ENCODE measurements at regions not wholly inside any gene's neighbourhood (a gene's known extent, or its start where the extent isn't known, plus 50 kb on each side); places are given as distances from the start of the nearest gene placed in this dataset.
A peak's percentile ranks its signal among the peaks of the same experiment; 100 is the strongest.

DNA sequence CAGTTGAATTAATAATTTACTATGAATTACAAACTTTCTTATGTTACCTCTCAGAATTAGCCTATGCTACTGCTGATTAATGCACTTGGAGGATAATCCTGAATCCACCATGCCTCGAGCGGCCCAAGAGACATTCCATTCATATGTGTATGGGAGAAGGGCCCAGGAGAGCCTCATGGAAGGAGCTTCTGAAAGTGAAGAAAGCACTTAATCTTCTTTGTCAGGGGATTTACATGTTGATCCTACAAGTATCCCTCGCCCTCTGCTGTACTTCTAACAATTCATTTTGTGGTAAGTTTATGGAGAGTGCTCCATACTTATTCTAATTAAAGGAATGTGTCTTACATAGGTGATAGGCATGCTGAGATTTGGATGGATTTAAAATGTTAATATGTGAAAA lies 1189.1 kb upstream of the NXPH2 start:
- in situ Hi-C loops (cut with MboI; ENCODE audit: low pct_unique_long_range_greater_than_20kb in 2 of 9, low sequenced_read_pairs in 9 of 9, unreplicated experiment in 9 of 9), result no loop called here
- H3K27ac ChIP-seq, result no peak overlapping the region
- WGBS, 10 experiments, result 0 to 82% (median 60%) methylated on average over 1 to 3 of the region's 3 CpGs; no CpG with 5 or more reads in 3 of the 10 experiments
- ATAC-seq (replicated peaks in 6 of 8), result peak in 2 of 8 experiments; percentile 48 to 94
- no peaks in the 10 kb centered on the region for H3K4me1 ChIP-seq (replicated peaks in 1 of 2)
- H3K4me3 ChIP-seq, result no peak overlapping the region

DNA sequence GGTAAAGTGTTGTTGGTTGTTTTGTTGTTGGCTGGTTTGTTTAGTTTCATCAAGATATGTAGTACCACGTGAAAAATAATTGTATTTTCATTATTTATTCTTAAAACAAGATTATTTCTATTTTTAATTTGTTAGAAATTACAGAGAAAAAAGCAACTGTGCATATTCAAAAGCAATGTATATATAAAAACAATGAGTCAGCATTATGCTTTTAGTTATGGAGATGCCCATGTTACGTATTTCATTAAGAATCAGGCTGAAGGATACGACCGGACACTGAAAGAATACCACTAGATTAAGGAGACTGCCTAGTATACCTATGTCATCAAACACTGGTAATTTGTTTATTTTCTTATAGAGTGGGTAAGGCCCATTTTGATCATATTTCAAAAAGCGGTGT lies 1188.4 kb upstream of the NXPH2 start:
- in situ Hi-C loops (cut with MboI; ENCODE audit: low pct_unique_long_range_greater_than_20kb in 2 of 9, low sequenced_read_pairs in 9 of 9, unreplicated experiment in 9 of 9), result no loop called here

DNA sequence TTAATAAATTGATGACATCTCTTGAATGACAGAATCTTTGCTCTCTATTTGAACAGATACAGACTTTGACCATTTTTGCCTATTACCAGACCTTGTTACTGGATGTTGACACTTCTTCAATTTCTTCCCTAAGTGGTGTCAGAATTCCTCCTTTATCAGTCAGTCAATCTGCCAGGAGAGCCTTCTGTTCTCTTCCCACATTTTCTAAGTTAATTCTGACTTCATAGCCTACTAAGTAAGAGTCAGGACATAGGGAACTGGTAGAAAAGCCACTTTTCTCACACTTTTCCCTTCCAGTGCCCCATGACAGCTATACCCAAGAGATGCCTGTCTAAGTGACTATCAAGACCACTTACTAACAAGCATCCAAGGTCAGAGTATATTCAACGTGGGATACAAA lies 1187.5 kb upstream of the NXPH2 start:
- H3K4me1 ChIP-seq (replicated peaks in 1 of 2), result no peaks in the 10 kb centered on the region
- no peak overlapping the region for H3K4me3 ChIP-seq
- WGBS, 10 experiments, result 100% methylated on average over 1 of the region's 1 CpG; no CpG with 5 or more reads in 6 of the 10 experiments
- ATAC-seq (replicated peaks in 6 of 8), result no peak
- no peak overlapping the region for H3K27ac ChIP-seq
- in situ Hi-C loops (cut with MboI; ENCODE audit: low pct_unique_long_range_greater_than_20kb in 2 of 9, low sequenced_read_pairs in 9 of 9, unreplicated experiment in 9 of 9), result no loop called here

More for the DNA sequence above, 1188.4 kb upstream of the NXPH2 start:
- WGBS, 10 experiments, result 29 to 100% (median 76%) methylated on average over 1 to 5 of the region's 5 CpGs
- Histone ChIP-seq H3K4me1 (replicated peaks in 1 of 2) (no peaks in the 10 kb centered on the region), H3K4me3 (no peak overlapping the region), H3K27ac (no peak overlapping the region)
- ATAC-seq (replicated peaks in 6 of 8), result no peak

DNA sequence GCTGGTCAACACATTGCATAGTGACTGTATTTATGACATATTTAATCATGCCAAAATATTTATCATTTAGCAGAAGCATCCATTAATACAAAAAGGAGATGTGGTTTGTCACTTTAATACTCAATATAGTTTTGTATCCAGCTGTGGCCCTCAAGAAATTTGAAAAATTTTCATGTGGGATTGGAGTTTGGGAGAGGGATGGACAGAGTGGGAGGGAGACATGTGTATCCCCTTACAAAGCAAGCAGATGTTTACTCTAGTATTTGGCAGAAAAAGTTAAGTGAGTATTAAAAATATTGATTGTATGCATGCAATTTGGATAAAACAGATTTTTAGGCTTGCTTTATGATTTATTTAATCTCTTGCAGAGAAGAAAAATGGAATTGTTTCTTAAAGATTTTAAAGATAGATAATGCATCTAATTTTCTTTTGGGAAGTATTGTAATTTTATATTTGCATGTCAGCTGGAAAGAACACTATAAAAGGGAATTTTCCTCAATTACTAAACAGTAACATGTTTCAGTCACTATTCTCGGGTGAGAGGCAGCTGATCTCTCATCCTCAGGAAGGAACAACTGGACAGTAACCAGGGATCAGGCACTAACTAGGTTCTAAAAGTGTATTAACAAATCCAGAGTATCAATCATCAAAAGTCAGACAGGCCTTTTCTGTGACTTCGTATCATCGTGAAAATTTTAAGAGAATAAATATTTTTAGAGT lies 1184.7 kb upstream of the NXPH2 start:
- ATAC-seq (replicated peaks in 6 of 8), result no peak
- WGBS, 10 experiments, result 6 to 100% (median 89%) methylated on average over 1 to 3 of the region's 3 CpGs; no CpG with 5 or more reads in 2 of the 10 experiments
- H3K4me1 ChIP-seq (replicated peaks in 1 of 2), result no peaks in the 10 kb centered on the region
- H3K27ac ChIP-seq, result no peak overlapping the region
- no peak overlapping the region for H3K4me3 ChIP-seq
- in situ Hi-C loops (cut with MboI; ENCODE audit: low pct_unique_long_range_greater_than_20kb in 2 of 9, low sequenced_read_pairs in 9 of 9, unreplicated experiment in 9 of 9), result no loop called here

DNA sequence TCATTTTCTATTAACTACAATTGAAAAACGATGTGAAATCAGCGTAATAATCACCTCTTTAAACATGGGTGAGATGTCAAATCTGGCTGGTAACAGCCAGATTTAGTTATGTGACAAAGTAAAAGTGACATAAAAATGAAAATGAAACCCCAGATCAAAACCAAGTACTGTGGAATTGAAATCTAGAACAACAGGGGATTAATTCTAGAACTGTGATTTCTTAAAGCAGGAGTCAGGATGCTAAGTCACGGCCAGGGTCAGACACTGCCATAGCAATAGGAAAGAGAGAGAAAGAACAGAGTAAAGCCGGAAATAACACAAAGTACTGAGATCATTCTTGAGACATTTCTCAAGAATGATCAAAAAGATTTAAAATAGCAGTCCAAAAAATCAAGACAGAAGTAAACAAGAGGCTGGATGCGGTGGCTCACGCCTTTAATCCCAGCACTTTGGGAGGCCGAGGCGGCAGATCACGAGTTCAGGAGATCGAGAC lies 1183.7 kb upstream of the NXPH2 start:
- H3K4me3 ChIP-seq, result no peak overlapping the region
- no peak for ATAC-seq (replicated peaks in 6 of 8)
- no peak overlapping the region for H3K27ac ChIP-seq
- in situ Hi-C loops (cut with MboI; ENCODE audit: low pct_unique_long_range_greater_than_20kb in 2 of 9, low sequenced_read_pairs in 9 of 9, unreplicated experiment in 9 of 9), result no loop called here
- H3K4me1 ChIP-seq (replicated peaks in 1 of 2), result no peaks in the 10 kb centered on the region
- 11 to 98% (median 88%) methylated on average over 5 to 10 of the region's 10 CpGs for WGBS, 10 experiments

DNA sequence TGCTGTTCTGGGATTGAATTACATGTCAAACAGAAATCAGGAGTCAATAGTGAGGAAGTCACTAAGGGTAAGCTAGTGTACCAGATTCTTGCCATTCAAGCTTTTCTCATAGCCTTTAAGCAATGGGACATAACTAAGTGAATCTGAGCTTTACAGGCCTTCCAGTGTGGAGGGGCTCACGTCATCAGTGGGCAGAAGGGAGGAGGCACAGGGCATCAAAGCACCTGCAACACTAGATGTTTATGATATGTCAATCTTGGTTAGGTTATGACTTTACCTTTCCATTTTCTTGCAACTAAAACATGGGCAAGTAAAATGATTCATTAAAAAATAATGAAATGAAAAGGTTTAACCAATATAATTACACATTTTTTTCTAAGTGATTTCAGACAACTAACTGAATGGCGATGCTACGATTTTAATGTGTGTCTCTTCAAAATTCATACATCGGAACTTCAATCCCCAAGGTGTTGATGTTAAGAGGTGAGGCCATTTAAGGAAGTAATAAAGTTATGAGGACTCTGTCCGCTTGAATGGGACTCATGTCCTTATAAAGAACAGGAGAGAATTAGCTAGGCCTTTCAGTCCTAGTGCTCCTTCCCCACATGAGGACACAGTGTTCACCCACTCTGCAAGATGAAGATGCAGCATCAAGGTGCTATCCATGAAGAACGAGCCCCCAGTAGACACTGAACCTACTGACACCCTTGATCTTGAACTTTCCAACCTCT lies 1169.2 kb upstream of the NXPH2 start:
- H3K27ac ChIP-seq, result no peak overlapping the region
- no peaks in the 10 kb centered on the region for H3K4me1 ChIP-seq (replicated peaks in 1 of 2)
- H3K4me3 ChIP-seq, result no peak overlapping the region
- 13 to 100% (median 90%) methylated on average over 1 to 6 of the region's 6 CpGs; no CpG with 5 or more reads in 1 of the 10 experiments for WGBS, 10 experiments
- in situ Hi-C loops (cut with MboI; ENCODE audit: low pct_unique_long_range_greater_than_20kb in 2 of 9, low sequenced_read_pairs in 9 of 9, unreplicated experiment in 9 of 9), result no loop called here
- no peak for ATAC-seq (replicated peaks in 6 of 8)

DNA sequence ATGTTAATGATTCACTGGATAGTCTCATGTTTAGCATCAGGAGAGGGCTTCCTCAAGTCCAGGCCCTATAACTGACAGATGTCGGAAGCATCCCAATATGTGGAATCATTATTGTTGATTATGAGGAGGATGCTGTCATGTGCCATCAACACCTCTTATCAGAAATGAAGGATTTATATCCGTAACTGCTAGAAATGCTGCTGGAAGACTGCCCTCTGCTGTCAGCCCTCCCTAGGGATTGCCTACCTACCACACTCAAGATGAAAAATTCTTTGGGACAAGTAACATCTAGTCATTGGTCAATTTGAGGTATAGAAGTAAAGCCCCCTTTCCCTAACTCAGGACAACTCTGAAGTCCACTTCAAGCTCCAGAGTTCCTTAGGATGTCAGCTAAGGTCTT lies 1166.5 kb upstream of the NXPH2 start:
- H3K27ac ChIP-seq, result no peak overlapping the region
- H3K4me1 ChIP-seq (replicated peaks in 1 of 2), result no peaks in the 10 kb centered on the region
- no peak overlapping the region for H3K4me3 ChIP-seq
- in situ Hi-C loops (cut with MboI; ENCODE audit: low pct_unique_long_range_greater_than_20kb in 2 of 9, low sequenced_read_pairs in 9 of 9, unreplicated experiment in 9 of 9), result no loop called here
- no peak for ATAC-seq (replicated peaks in 6 of 8)
- WGBS, 10 experiments, result 0 to 100% (median 100%) methylated on average over 1 to 2 of the region's 2 CpGs; no CpG with 5 or more reads in 1 of the 10 experiments

DNA sequence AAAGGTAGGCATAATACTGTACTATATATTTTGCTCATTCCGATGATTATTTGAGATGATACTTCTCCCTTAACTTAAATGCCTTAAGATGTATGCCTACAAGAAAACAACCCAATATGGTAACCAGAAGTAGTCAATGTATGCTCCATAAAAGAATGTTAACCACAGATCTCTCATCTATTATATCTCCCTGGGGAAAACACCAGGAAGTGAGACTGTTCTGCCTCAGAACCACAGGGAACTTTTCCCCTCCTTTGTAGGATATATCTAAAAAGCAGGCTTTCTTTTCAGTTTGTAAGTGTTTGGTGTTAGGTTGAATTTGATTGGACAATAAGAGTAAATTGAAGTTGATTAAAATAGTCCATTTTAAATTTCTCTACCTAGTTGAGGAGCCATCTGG lies 1160.5 kb upstream of the NXPH2 start:
- in situ Hi-C loops (cut with MboI; ENCODE audit: low pct_unique_long_range_greater_than_20kb in 2 of 9, low sequenced_read_pairs in 9 of 9, unreplicated experiment in 9 of 9), result no loop called here
- ATAC-seq (replicated peaks in 6 of 8), result no peak
- WGBS, 10 experiments, result 33 to 100% (median 100%) methylated on average over 1 of the region's 1 CpG; no CpG with 5 or more reads in 3 of the 10 experiments
- Histone ChIP-seq H3K4me3 (no peak overlapping the region), H3K27ac (no peak overlapping the region), H3K4me1 (replicated peaks in 1 of 2) (no peaks in the 10 kb centered on the region)

DNA sequence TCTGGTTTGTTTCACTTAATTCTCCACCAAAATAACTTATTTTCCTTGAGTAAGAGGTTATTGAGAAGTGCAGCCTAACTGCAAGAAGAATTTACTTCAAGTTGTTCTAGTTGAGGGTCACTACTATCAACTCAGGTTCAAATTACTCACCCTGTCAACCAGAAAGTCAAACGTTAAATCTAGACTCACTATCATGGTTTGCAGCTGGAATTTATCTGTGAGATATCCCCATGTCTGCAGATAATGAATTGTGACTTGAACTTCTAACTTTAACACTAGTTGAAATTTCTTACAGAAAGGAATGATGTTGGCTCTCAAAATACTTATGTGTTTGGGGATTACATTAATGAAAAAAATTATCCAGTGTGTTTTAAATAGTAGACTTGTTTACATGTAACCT lies 1145.7 kb upstream of the NXPH2 start:
- in situ Hi-C loops (cut with MboI; ENCODE audit: low pct_unique_long_range_greater_than_20kb in 2 of 9, low sequenced_read_pairs in 9 of 9, unreplicated experiment in 9 of 9), result no loop called here
- WGBS, 10 experiments, result 0 to 86% (median 69%) methylated on average over 1 of the region's 1 CpG; no CpG with 5 or more reads in 2 of the 10 experiments
- H3K4me3 ChIP-seq, result no peak overlapping the region
- no peak for ATAC-seq (replicated peaks in 6 of 8)
- no peaks in the 10 kb centered on the region for H3K4me1 ChIP-seq (replicated peaks in 1 of 2)
- H3K27ac ChIP-seq, result no peak overlapping the region

DNA sequence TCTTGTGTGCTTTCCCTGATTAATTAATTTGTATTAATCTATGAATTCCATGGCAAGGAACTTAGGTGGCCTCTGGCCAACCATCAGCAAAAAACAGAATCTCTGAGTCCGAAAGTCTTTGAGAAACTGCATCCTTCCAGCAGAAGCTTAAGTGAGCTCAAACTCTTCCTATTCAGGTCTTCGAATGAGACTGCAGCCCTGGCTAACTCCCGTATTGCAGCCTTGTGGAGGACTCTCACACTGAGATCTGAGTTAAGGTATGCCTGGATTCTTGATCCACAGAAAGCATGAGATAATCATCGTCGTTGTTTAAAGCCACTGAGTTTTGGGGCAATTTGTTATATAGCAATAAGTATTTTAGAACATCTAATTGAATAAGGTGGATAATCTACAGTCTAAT lies 1143.9 kb upstream of the NXPH2 start:
- Histone ChIP-seq H3K4me1 (replicated peaks in 1 of 2) (no peaks in the 10 kb centered on the region), H3K27ac (no peak overlapping the region), H3K4me3 (no peak overlapping the region)
- in situ Hi-C loops (cut with MboI; ENCODE audit: low pct_unique_long_range_greater_than_20kb in 2 of 9, low sequenced_read_pairs in 9 of 9, unreplicated experiment in 9 of 9), result no loop called here
- no peak for ATAC-seq (replicated peaks in 6 of 8)
- WGBS, 10 experiments, result 11 to 96% (median 78%) methylated on average over 2 to 5 of the region's 5 CpGs

DNA sequence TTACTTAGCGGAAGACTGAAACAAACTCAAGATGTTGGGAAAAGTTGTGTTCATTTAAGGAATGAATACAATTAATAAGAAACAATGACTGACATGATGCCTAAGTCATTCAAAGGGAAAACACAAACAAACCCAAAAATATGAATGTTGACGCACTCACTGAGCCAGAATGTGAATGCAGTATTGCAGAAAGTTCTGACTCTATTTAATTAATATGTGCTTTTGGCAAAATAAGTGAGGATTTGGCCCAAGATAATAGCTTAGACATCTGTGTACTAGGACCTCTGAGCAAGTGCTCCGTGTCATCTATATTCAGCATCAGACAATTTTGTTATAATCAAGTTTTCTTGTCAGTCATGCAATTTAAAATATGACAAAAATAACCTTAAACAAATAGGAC lies 1138.8 kb upstream of the NXPH2 start:
- H3K4me1 ChIP-seq (replicated peaks in 1 of 2), result no peaks in the 10 kb centered on the region
- no peak overlapping the region for H3K27ac ChIP-seq
- in situ Hi-C loops (cut with MboI; ENCODE audit: low pct_unique_long_range_greater_than_20kb in 2 of 9, low sequenced_read_pairs in 9 of 9, unreplicated experiment in 9 of 9), result no loop called here
- no peak for ATAC-seq (replicated peaks in 6 of 8)
- 0 to 100% (median 94%) methylated on average over 2 to 3 of the region's 3 CpGs for WGBS, 10 experiments
- no peak overlapping the region for H3K4me3 ChIP-seq

DNA sequence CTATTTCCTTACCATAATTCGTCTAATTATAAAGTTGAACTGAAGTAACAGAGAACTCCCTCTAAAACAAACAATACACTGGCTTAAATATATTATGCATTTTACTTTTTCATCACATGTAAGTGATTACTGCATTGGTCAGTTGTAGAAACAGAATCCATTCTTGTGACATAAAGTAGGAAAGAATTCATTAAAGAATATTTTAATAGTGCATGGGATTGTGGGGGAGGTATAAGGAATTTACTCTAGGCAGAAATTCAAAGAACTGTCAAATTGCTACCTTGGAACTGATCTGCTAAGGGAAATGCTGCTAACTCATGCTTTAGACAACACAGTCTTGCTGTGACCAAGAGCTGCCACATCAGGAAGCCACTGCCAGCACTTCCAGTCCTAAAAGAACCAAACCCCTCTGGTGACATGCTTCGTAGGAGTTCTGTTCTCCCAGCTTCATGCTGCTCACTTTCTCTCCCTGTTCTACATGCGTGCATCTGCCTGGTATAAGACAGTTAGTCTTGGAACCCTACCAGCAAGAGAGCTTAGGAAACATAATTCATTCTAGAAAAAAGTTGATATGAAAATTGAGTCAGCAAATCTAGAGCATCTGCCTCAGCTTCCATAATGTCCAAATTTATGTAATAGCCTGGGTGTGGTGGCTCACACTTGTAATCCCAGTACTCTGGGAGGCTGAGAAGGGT lies 1137.6 kb upstream of the NXPH2 start:
- Histone ChIP-seq H3K4me3 (no peak overlapping the region), H3K4me1 (replicated peaks in 1 of 2) (no peaks in the 10 kb centered on the region), H3K27ac (no peak overlapping the region)
- 0 to 100% (median 89%) methylated on average over 1 to 3 of the region's 3 CpGs; no CpG with 5 or more reads in 1 of the 10 experiments for WGBS, 10 experiments
- in situ Hi-C loops (cut with MboI; ENCODE audit: low pct_unique_long_range_greater_than_20kb in 2 of 9, low sequenced_read_pairs in 9 of 9, unreplicated experiment in 9 of 9), result no loop called here
- peak in 1 of 8 experiments; percentile 66 for ATAC-seq (replicated peaks in 6 of 8)

DNA sequence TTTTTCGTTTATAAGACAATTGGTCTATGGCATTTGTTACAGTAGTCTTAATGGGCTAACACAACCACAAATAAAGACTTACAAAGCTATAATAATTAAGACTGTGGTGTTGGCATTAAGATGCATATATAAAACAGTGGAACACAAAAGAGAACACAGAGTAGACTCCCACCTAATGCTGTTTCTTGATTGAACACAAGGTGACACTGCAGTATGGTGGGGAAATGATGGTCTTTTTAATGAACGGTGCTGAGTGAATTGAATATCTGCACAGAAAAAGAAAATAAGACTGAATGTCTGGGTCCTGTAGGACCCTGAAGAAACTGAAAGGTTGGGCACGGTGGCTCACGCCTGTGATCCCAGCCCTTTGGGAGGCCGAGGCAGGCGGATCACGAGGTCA lies 1136.6 kb upstream of the NXPH2 start:
- Histone ChIP-seq H3K27ac (no peak overlapping the region), H3K4me1 (replicated peaks in 1 of 2) (no peaks in the 10 kb centered on the region), H3K4me3 (no peak overlapping the region)
- peak in 1 of 8 experiments; percentile 36 for ATAC-seq (replicated peaks in 6 of 8)
- WGBS, 10 experiments, result 20 to 92% (median 50%) methylated on average over 1 to 6 of the region's 7 CpGs; no CpG with 5 or more reads in 3 of the 10 experiments
- in situ Hi-C loops (cut with MboI; ENCODE audit: low pct_unique_long_range_greater_than_20kb in 2 of 9, low sequenced_read_pairs in 9 of 9, unreplicated experiment in 9 of 9), result no loop called here

Measured in motor neuron (in vitro differentiated cells).